ENCODE measurements at regions not wholly inside any gene's neighbourhood (a gene's known extent, or its start where the extent isn't known, plus 50 kb on each side); places are given as distances from the start of the nearest gene placed in this dataset.

GRCh38 chr9:38254756-38255155 lies 137.7 kb upstream of the ALDH1B1 start:
- Histone ChIP-seq H3K4me3 (ENCODE audit: low read depth in 2 of 2, low read length in 2 of 2) (no peak overlapping the region), H3K27ac (ENCODE audit: low read length) (no peak overlapping the region), H3K9me3 (ENCODE audit: control insufficient read depth, insufficient read depth, low read depth, low read length) (no peaks in the 10 kb centered on the region), H3K4me1 (ENCODE audit: control insufficient read depth, insufficient read depth, low read length) (no peaks in the 10 kb centered on the region), H3K27me3 (ENCODE audit: control insufficient read depth, insufficient read depth, low read length) (no peaks in the 10 kb centered on the region), H3K36me3 (ENCODE audit: control insufficient read depth, insufficient read depth, low read length) (no peaks in the 10 kb centered on the region)
- in situ Hi-C loops (cut with HindIII; ENCODE audit: low pct_unique_long_range_greater_than_20kb, low sequenced_read_pairs) (no loop called here), intact Hi-C loops (cut with micrococcal nuclease; ENCODE audit: unreplicated experiment) (no loop called here)
- TF ChIP-seq, protein P1, sequence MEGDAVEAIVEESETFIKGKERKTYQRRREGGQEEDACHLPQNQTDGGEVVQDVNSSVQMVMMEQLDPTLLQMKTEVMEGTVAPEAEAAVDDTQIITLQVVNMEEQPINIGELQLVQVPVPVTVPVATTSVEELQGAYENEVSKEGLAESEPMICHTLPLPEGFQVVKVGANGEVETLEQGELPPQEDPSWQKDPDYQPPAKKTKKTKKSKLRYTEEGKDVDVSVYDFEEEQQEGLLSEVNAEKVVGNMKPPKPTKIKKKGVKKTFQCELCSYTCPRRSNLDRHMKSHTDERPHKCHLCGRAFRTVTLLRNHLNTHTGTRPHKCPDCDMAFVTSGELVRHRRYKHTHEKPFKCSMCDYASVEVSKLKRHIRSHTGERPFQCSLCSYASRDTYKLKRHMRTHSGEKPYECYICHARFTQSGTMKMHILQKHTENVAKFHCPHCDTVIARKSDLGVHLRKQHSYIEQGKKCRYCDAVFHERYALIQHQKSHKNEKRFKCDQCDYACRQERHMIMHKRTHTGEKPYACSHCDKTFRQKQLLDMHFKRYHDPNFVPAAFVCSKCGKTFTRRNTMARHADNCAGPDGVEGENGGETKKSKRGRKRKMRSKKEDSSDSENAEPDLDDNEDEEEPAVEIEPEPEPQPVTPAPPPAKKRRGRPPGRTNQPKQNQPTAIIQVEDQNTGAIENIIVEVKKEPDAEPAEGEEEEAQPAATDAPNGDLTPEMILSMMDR (IDR thresholded peaks at IDR 0.05), result no peak
- TF ChIP-seq TCF7L2 (IDR thresholded peaks at IDR 0.05; ENCODE audit: low read depth, low read length), result no peak
- TF ChIP-seq SIN3A (IDR thresholded peaks at IDR 0.05; ENCODE audit: borderline replicate concordance, insufficient read depth, low read depth, low read length), result no peak
- no peak for TF ChIP-seq POLR2AphosphoS5 (IDR thresholded peaks at IDR 0.05; ENCODE audit: low read depth, low read length)
- TF ChIP-seq, protein P2, sequence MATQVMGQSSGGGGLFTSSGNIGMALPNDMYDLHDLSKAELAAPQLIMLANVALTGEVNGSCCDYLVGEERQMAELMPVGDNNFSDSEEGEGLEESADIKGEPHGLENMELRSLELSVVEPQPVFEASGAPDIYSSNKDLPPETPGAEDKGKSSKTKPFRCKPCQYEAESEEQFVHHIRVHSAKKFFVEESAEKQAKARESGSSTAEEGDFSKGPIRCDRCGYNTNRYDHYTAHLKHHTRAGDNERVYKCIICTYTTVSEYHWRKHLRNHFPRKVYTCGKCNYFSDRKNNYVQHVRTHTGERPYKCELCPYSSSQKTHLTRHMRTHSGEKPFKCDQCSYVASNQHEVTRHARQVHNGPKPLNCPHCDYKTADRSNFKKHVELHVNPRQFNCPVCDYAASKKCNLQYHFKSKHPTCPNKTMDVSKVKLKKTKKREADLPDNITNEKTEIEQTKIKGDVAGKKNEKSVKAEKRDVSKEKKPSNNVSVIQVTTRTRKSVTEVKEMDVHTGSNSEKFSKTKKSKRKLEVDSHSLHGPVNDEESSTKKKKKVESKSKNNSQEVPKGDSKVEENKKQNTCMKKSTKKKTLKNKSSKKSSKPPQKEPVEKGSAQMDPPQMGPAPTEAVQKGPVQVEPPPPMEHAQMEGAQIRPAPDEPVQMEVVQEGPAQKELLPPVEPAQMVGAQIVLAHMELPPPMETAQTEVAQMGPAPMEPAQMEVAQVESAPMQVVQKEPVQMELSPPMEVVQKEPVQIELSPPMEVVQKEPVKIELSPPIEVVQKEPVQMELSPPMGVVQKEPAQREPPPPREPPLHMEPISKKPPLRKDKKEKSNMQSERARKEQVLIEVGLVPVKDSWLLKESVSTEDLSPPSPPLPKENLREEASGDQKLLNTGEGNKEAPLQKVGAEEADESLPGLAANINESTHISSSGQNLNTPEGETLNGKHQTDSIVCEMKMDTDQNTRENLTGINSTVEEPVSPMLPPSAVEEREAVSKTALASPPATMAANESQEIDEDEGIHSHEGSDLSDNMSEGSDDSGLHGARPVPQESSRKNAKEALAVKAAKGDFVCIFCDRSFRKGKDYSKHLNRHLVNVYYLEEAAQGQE (IDR thresholded peaks at IDR 0.05; ENCODE audit: insufficient read depth in 1 of 2, low read depth in 2 of 2, low read length in 1 of 2), result no peak
- ATAC-seq, result no peak
- CTCF ChIA-PET, result no interaction called here
- DNase-seq (ENCODE audit: low read depth, low spot score), result no peak
- POLR2A ChIA-PET, result no interaction called here
- no TSS peak for BruUV-seq (replicated peaks)

DNA sequence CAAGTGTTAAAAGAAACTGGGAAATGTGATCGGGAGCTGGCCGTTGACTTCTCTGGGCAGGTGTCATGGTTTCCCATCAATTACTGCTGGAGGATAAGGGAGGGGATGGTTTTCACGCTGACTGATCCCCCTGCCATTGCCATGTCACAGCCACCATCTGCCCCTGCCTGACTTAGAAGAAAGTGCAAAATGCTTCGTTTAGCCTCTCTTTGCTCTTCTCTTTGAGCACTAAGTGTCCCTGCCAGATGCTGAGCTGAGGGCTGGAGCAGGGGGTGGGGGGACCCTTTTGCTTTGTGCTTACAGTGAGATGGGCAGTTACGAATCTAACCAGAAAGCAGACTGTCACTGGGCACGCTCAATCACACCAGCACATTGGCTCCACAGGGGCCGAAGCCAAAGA lies 138.4 kb upstream of the ALDH1B1 start:
- Histone ChIP-seq H3K4me1 (ENCODE audit: control insufficient read depth, insufficient read depth, low read length) (no peaks in the 10 kb centered on the region), H3K36me3 (ENCODE audit: control insufficient read depth, insufficient read depth, low read length) (no peaks in the 10 kb centered on the region), H3K4me3 (ENCODE audit: low read depth in 2 of 2, low read length in 2 of 2) (no peak overlapping the region), H3K27me3 (ENCODE audit: control insufficient read depth, insufficient read depth, low read length) (no peaks in the 10 kb centered on the region), H3K27ac (ENCODE audit: low read length) (no peak overlapping the region), H3K9me3 (ENCODE audit: control insufficient read depth, insufficient read depth, low read depth, low read length) (no peaks in the 10 kb centered on the region)
- DNase-seq (ENCODE audit: low read depth, low spot score), result no peak
- ChIA-PET CTCF (no interaction called here), POLR2A (no interaction called here)
- ATAC-seq, result no peak
- intact Hi-C loops (cut with micrococcal nuclease; ENCODE audit: unreplicated experiment), result no loop called here
- in situ Hi-C loops (cut with HindIII; ENCODE audit: low pct_unique_long_range_greater_than_20kb, low sequenced_read_pairs), result no loop called here
- TF ChIP-seq POLR2AphosphoS5 (IDR thresholded peaks at IDR 0.05; ENCODE audit: low read depth, low read length) (no peak), TCF7L2 (IDR thresholded peaks at IDR 0.05; ENCODE audit: low read depth, low read length) (no peak), SIN3A (IDR thresholded peaks at IDR 0.05; ENCODE audit: borderline replicate concordance, insufficient read depth, low read depth, low read length) (no peak)
- TF ChIP-seq, protein P1 (IDR thresholded peaks at IDR 0.05), result no peak
- TF ChIP-seq, protein P2 (IDR thresholded peaks at IDR 0.05; ENCODE audit: insufficient read depth in 1 of 2, low read depth in 2 of 2, low read length in 1 of 2), result no peak
- BruUV-seq (replicated peaks), result no TSS peak
